ENCODE measurements at regions not wholly inside any gene's neighbourhood (a gene's known extent, or its start where the extent isn't known, plus 50 kb on each side); places are given as distances from the start of the nearest gene placed in this dataset.

- TF ChIP-seq, protein P1, sequence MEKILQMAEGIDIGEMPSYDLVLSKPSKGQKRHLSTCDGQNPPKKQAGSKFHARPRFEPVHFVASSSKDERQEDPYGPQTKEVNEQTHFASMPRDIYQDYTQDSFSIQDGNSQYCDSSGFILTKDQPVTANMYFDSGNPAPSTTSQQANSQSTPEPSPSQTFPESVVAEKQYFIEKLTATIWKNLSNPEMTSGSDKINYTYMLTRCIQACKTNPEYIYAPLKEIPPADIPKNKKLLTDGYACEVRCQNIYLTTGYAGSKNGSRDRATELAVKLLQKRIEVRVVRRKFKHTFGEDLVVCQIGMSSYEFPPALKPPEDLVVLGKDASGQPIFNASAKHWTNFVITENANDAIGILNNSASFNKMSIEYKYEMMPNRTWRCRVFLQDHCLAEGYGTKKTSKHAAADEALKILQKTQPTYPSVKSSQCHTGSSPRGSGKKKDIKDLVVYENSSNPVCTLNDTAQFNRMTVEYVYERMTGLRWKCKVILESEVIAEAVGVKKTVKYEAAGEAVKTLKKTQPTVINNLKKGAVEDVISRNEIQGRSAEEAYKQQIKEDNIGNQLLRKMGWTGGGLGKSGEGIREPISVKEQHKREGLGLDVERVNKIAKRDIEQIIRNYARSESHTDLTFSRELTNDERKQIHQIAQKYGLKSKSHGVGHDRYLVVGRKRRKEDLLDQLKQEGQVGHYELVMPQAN (conservative IDR thresholded peaks at IDR 0.05) = no peak
- TF ChIP-seq CREM (IDR thresholded peaks at IDR 0.05; ENCODE audit: low read depth) = no peak
- no peak for TF ChIP-seq ATF7 (IDR thresholded peaks at IDR 0.05; ENCODE audit: low read depth)
- no peak for TF ChIP-seq SMARCA5 (IDR thresholded peaks at IDR 0.05)
- TF ChIP-seq RUNX3 (IDR thresholded peaks at IDR 0.05; ENCODE audit: low read length) = no peak
- TF ChIP-seq FOS (IDR thresholded peaks at IDR 0.05; ENCODE audit: borderline replicate concordance, extremely low read depth, insufficient read length) = no peak
- no peak for TF ChIP-seq SRF (IDR thresholded peaks at IDR 0.05; ENCODE audit: low read depth in 2 of 2, low read length in 2 of 2)
- no peak for TF ChIP-seq ETV6 (conservative IDR thresholded peaks at IDR 0.05 in 1 of 2, IDR thresholded peaks at IDR 0.05 in 1 of 2; ENCODE audit: borderline replicate concordance in 1 of 2, low read depth in 1 of 2)
- no peak for TF ChIP-seq ZBED1 (IDR thresholded peaks at IDR 0.05; ENCODE audit: borderline replicate concordance)
- TF ChIP-seq ZNF207 (IDR thresholded peaks at IDR 0.05; ENCODE audit: borderline replicate concordance) = no peak
Measured at GRCh38 chr16:26563018-26563417, 503.7 kb upstream of the C16orf82 start (continued).

GRCh38 chr16:26567356-26567755 is 499.4 kb upstream of the C16orf82 start:
- ChIA-PET RAD21 (ENCODE audit: unreplicated experiment) (no interaction called here), CTCF (no interaction called here)
- intact Hi-C loops (cut with micrococcal nuclease; ENCODE audit: unreplicated experiment) = no loop called here
- TF ChIP-seq, protein P2, sequence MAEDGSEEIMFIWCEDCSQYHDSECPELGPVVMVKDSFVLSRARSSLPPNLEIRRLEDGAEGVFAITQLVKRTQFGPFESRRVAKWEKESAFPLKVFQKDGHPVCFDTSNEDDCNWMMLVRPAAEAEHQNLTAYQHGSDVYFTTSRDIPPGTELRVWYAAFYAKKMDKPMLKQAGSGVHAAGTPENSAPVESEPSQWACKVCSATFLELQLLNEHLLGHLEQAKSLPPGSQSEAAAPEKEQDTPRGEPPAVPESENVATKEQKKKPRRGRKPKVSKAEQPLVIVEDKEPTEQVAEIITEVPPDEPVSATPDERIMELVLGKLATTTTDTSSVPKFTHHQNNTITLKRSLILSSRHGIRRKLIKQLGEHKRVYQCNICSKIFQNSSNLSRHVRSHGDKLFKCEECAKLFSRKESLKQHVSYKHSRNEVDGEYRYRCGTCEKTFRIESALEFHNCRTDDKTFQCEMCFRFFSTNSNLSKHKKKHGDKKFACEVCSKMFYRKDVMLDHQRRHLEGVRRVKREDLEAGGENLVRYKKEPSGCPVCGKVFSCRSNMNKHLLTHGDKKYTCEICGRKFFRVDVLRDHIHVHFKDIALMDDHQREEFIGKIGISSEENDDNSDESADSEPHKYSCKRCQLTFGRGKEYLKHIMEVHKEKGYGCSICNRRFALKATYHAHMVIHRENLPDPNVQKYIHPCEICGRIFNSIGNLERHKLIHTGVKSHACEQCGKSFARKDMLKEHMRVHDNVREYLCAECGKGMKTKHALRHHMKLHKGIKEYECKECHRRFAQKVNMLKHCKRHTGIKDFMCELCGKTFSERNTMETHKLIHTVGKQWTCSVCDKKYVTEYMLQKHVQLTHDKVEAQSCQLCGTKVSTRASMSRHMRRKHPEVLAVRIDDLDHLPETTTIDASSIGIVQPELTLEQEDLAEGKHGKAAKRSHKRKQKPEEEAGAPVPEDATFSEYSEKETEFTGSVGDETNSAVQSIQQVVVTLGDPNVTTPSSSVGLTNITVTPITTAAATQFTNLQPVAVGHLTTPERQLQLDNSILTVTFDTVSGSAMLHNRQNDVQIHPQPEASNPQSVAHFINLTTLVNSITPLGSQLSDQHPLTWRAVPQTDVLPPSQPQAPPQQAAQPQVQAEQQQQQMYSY (CRISPR knock-in tag; IDR thresholded peaks at IDR 0.05) = no peak
- TF ChIP-seq SMARCA5 (IDR thresholded peaks at IDR 0.05) (no peak), EGR1 (IDR thresholded peaks at IDR 0.05; ENCODE audit: borderline replicate concordance in 1 of 2, low read depth in 2 of 2, low read length in 2 of 2) (no peak), REST (IDR thresholded peaks at IDR 0.05; ENCODE audit: low read depth, low read length) (no peak), TARDBP (IDR thresholded peaks at IDR 0.05; ENCODE audit: borderline replicate concordance) (no peak), BRCA1 (IDR thresholded peaks at IDR 0.05; ENCODE audit: low read depth, low read length) (no peak), CHD2 (IDR thresholded peaks at IDR 0.05; ENCODE audit: borderline replicate concordance, low read depth, low read length) (no peak)

More at GRCh38 chr16:26567356-26567755, 499.4 kb upstream of the C16orf82 start:
- H3K4me3 ChIP-seq = no peak overlapping the region
- WGBS (ENCODE audit: insufficient coverage, insufficient replicate concordance, low lambda C conversion rate, missing lambda C conversion rate) = 9% methylated on average over 9 of the region's 9 CpGs
- SMC1A ChIA-PET (ENCODE audit: uncharacterized antibody, unreplicated experiment) = no interaction called here
- no peaks in the 10 kb centered on the region for H4K20me1 ChIP-seq (ENCODE audit: control insufficient read depth, insufficient read depth)
- no peak overlapping the region for H3K9ac ChIP-seq (ENCODE audit: control insufficient read depth, insufficient read depth, low read length)
- no peaks in the 10 kb centered on the region for H3K79me2 ChIP-seq (ENCODE audit: control insufficient read depth, insufficient read depth, low read length)
- in situ Hi-C loops (cut with MboI) = no loop called here
- H3K36me3 ChIP-seq (ENCODE audit: control insufficient read depth in 2 of 2, insufficient read depth in 2 of 2, low read length in 1 of 2) = no peaks in the 10 kb centered on the region
- no peak overlapping the region for H3K27ac ChIP-seq (ENCODE audit: control insufficient read depth, insufficient read depth)
- DNase-seq (ENCODE audit: low read depth, low spot score) = no peak
- no peak for ATAC-seq
- H3K4me1 ChIP-seq (ENCODE audit: control insufficient read depth, insufficient read depth, low read length) = no peaks in the 10 kb centered on the region
- no peaks in the 10 kb centered on the region for H3K9me3 ChIP-seq (replicated peaks; ENCODE audit: control insufficient read depth, insufficient read depth, low read length)
- no peak for FAIRE-seq
- no TSS peak for BruUV-seq (replicated peaks)
- no peak overlapping the region for H2AFZ ChIP-seq (ENCODE audit: control insufficient read depth, low read depth, low read length)
- no peaks in the 10 kb centered on the region for H3K27me3 ChIP-seq (replicated peaks in 1 of 2; ENCODE audit: control insufficient read depth in 2 of 2, insufficient read depth in 2 of 2, low read length in 1 of 2)
- no peak overlapping the region for H3K4me2 ChIP-seq (ENCODE audit: control insufficient read depth, insufficient read depth)
- POLR2A ChIA-PET = no interaction called here

All from GM12878 (cell line).